ENCODE measurements at regions not wholly inside any gene's neighbourhood (a gene's known extent, or its start where the extent isn't known, plus 50 kb on each side); places are given as distances from the start of the nearest gene placed in this dataset.
A peak's percentile ranks its signal among the peaks of the same experiment; 100 is the strongest.
"Not testable (repeated sequence)": the region's sequence is repeated elsewhere in the genome, so short reads cannot be mapped to it uniquely, and the experiment has no call there.

- peaks cover 2% of the 10 kb centered on the region for H3K4me1 Mint-ChIP-seq
- no peak for TF ChIP-seq CTCF (IDR thresholded peaks at IDR 0.05; ENCODE audit: unreplicated experiment)
- H3K9me3 Mint-ChIP-seq: peaks cover 8% of the 10 kb centered on the region
- H3K27ac Mint-ChIP-seq: no peak overlapping the region
- H3K4me3 Mint-ChIP-seq: no peak overlapping the region
- H3K27me3 Mint-ChIP-seq (ENCODE audit: low read depth): no peaks in the 10 kb centered on the region
- no peaks in the 10 kb centered on the region for H3K36me3 Mint-ChIP-seq
- DNase-seq (ENCODE audit: low spot score in 2 of 2, unreplicated experiment in 2 of 2): no peak
Observed at GRCh38 chr6:19394687-19395086, 442.5 kb upstream of the ID4 start.

- Mint-ChIP-seq H3K4me1 (peaks cover 2% of the 10 kb centered on the region), H3K27me3 (ENCODE audit: low read depth) (no peaks in the 10 kb centered on the region), H3K27ac (no peak overlapping the region), H3K36me3 (no peaks in the 10 kb centered on the region), H3K4me3 (no peak overlapping the region), H3K9me3 (peaks cover 8% of the 10 kb centered on the region)
- no peak for TF ChIP-seq CTCF (IDR thresholded peaks at IDR 0.05; ENCODE audit: unreplicated experiment)
- no peak for DNase-seq (ENCODE audit: low spot score in 2 of 2, unreplicated experiment in 2 of 2)
Observed at GRCh38 chr6:19395316-19395715, 441.9 kb upstream of the ID4 start.

GRCh38 chr6:19399406-19399805 is 437.8 kb upstream of the ID4 start:
- no peak for DNase-seq (ENCODE audit: low spot score in 2 of 2, unreplicated experiment in 2 of 2)
- H3K27ac Mint-ChIP-seq: no peak overlapping the region
- peaks cover 5% of the 10 kb centered on the region for H3K36me3 Mint-ChIP-seq
- no peak overlapping the region for H3K4me3 Mint-ChIP-seq
- H3K4me1 Mint-ChIP-seq: peaks cover 2% of the 10 kb centered on the region
- H3K9me3 Mint-ChIP-seq: peaks cover 31% of the 10 kb centered on the region
- no peaks in the 10 kb centered on the region for H3K27me3 Mint-ChIP-seq (ENCODE audit: low read depth)
- no peak for TF ChIP-seq CTCF (IDR thresholded peaks at IDR 0.05; ENCODE audit: unreplicated experiment)

GRCh38 chr6:19404884-19405283 is 432.3 kb upstream of the ID4 start:
- H3K36me3 Mint-ChIP-seq: peaks cover 34% of the 10 kb centered on the region
- DNase-seq (ENCODE audit: low spot score in 2 of 2, unreplicated experiment in 2 of 2); H3K4me3 Mint-ChIP-seq; H3K27me3 Mint-ChIP-seq (ENCODE audit: low read depth); H3K27ac Mint-ChIP-seq; H3K4me1 Mint-ChIP-seq: not testable (repeated sequence)
- H3K9me3 Mint-ChIP-seq: peaks cover 66% of the 10 kb centered on the region

GRCh38 chr6:19408331-19408730 is 428.8 kb upstream of the ID4 start:
- Mint-ChIP-seq H3K4me3 (no peak overlapping the region), H3K27ac (no peak overlapping the region), H3K9me3 (peaks cover 46% of the 10 kb centered on the region), H3K36me3 (peaks cover 29% of the 10 kb centered on the region), H3K4me1 (peaks cover 18% of the 10 kb centered on the region), H3K27me3 (ENCODE audit: low read depth) (no peaks in the 10 kb centered on the region)
- TF ChIP-seq CTCF (IDR thresholded peaks at IDR 0.05; ENCODE audit: unreplicated experiment): no peak
- no peak for DNase-seq (ENCODE audit: low spot score in 2 of 2, unreplicated experiment in 2 of 2)

- TF ChIP-seq CTCF (IDR thresholded peaks at IDR 0.05; ENCODE audit: unreplicated experiment): no peak
- Mint-ChIP-seq H3K27ac (peak overlapping the region; percentile 93), H3K4me3 (no peak overlapping the region), H3K36me3 (peaks cover 18% of the 10 kb centered on the region), H3K9me3 (peaks cover 36% of the 10 kb centered on the region), H3K4me1 (peaks cover 18% of the 10 kb centered on the region), H3K27me3 (ENCODE audit: low read depth) (no peaks in the 10 kb centered on the region)
- no peak for DNase-seq (ENCODE audit: low spot score in 2 of 2, unreplicated experiment in 2 of 2)
Observed at GRCh38 chr6:19410481-19410880, 426.7 kb upstream of the ID4 start.
